Kidney (tissue), 13 donors: ENCODE measurements at regions not wholly inside any gene's neighbourhood (a gene's known extent, or its start where the extent isn't known, plus 50 kb on each side); places are given as distances from the start of the nearest gene placed in this dataset.

Experiments used
- DNase-seq, 5 donors: peaks; one replicate each; pipeline ENCODE4 v3.0.0-alpha.2; 2013 to 2020
- FAIRE-seq: peaks from 2 replicates; lab custom pipeline; 2012; peaks lifted over from hg19 to GRCh38; lab: Jason Lieb, UNC
- H3K27ac ChIP-seq, 2 donors: one replicate each; pipeline ENCODE4 v1.7.0; 2013; ENCODE audit warnings: low read depth in 2 of 2, low read length in 2 of 2, inconsistent platforms in 1 of 2
- H3K27me3 ChIP-seq: one replicate; pipeline ENCODE4 v1.7.1; 2013; ENCODE audit warnings: low read length, inconsistent platforms; ENCODE audit not compliant: control insufficient read depth, insufficient read depth
- H3K36me3 ChIP-seq, 3 donors: one replicate each; pipeline versions ENCODE4 v1.7.0 to v1.7.1; 2013; ENCODE audit warnings: low read length in 3 of 3, control low read depth in 1 of 3, inconsistent platforms in 1 of 3; ENCODE audit not compliant: insufficient read depth in 3 of 3, control insufficient read depth in 2 of 3
- H3K4me1 ChIP-seq, 3 donors: one replicate each; pipeline versions ENCODE4 v1.7.0 to v1.7.1; 2013; ENCODE audit warnings: low read length in 3 of 3, inconsistent platforms in 1 of 3, low read depth in 1 of 3; ENCODE audit not compliant: control insufficient read depth in 2 of 3, insufficient read depth in 2 of 3
- H3K4me3 ChIP-seq, 3 donors: one replicate each; pipeline versions ENCODE4 v1.7.0 to v1.8.1; 2013; ENCODE audit warnings: low read length in 3 of 3, control low read depth in 1 of 3, inconsistent platforms in 1 of 3
- H3K9ac ChIP-seq, 3 donors: one replicate each; pipeline versions ENCODE4 v1.7.0 to v1.7.1; 2013; ENCODE audit warnings: low read length in 3 of 3, control low read depth in 1 of 3, inconsistent platforms in 1 of 3
- H3K9me3 ChIP-seq, 3 donors: one replicate each; pipeline versions ENCODE4 v1.7.0 to v1.7.1; 2013; ENCODE audit warnings: low read length in 3 of 3, control low read depth in 1 of 3, inconsistent platforms in 1 of 3; ENCODE audit not compliant: control insufficient read depth in 2 of 3, insufficient read depth in 1 of 3
- CTCF ChIP-seq: IDR thresholded peaks from 3 replicates; pipeline ENCODE4 v1.5.1; 2012; ENCODE audit warnings: mild to moderate bottlenecking, moderate library complexity, borderline replicate concordance; ENCODE audit not compliant: insufficient read depth; ENCODE audit errors: extremely low read depth
- intact Hi-C: fragments of 100-400 bp; cut with DNase I; formaldehyde crosslinking; loops from one replicate; pipeline ENCODE4 v1.11.1; 2022
- donor health status: control.
- donor health status: control.
- donor health status: control.
- donor health status: control.
- donor health status: control.
- donor health status: DM: yes; HTN: yes; CAD: no.
- donor health status: Normal renal cell carcinoma (clear cell type).

GRCh38 chr16:65689726-65690125 lies 567.9 kb upstream of the CDH11 start:
- no peak overlapping the region for H3K4me3 ChIP-seq
- no peak overlapping the region for H3K27ac ChIP-seq
- H3K36me3 ChIP-seq, result no peaks in the 10 kb centered on the region
- FAIRE-seq, result no peak
- H3K4me1 ChIP-seq, result no peaks in the 10 kb centered on the region
- no peaks in the 10 kb centered on the region for H3K9me3 ChIP-seq
- DNase-seq, result no peak
- intact Hi-C loops, result no loop called here
- no peak for TF ChIP-seq CTCF
- no peak overlapping the region for H3K9ac ChIP-seq
- H3K27me3 ChIP-seq, result no peaks in the 10 kb centered on the region

GRCh38 chr16:65688301-65688700 lies 566.4 kb upstream of the CDH11 start:
- no peaks in the 10 kb centered on the region for H3K9me3 ChIP-seq

GRCh38 chr16:65684230-65684629 lies 562.4 kb upstream of the CDH11 start:
- no peak for FAIRE-seq
- Histone ChIP-seq H3K9me3 (no peaks in the 10 kb centered on the region), H3K4me3 (no peak overlapping the region), H3K27ac (no peak overlapping the region), H3K27me3 (no peaks in the 10 kb centered on the region), H3K9ac (no peak overlapping the region), H3K36me3 (no peaks in the 10 kb centered on the region), H3K4me1 (no peaks in the 10 kb centered on the region)
- no peak for DNase-seq
- intact Hi-C loops, result no loop called here
- TF ChIP-seq CTCF, result no peak

More at GRCh38 chr16:65688301-65688700, 566.4 kb upstream of the CDH11 start:
- Histone ChIP-seq H3K27ac (no peak overlapping the region), H3K36me3 (no peaks in the 10 kb centered on the region), H3K4me1 (no peaks in the 10 kb centered on the region), H3K9ac (no peak overlapping the region), H3K4me3 (no peak overlapping the region), H3K27me3 (no peaks in the 10 kb centered on the region)
- intact Hi-C loops, result no loop called here
- FAIRE-seq (no peak), DNase-seq (no peak)
- no peak for TF ChIP-seq CTCF

GRCh38 chr16:65681406-65681805 lies 559.5 kb upstream of the CDH11 start:
- intact Hi-C loops, result no loop called here
- DNase-seq (peak in 1 of 5 donors; percentile 37), FAIRE-seq (no peak)
- TF ChIP-seq CTCF, result no peak
- H3K9me3 ChIP-seq, result no peaks in the 10 kb centered on the region
- no peak overlapping the region for H3K27ac ChIP-seq
- no peaks in the 10 kb centered on the region for H3K27me3 ChIP-seq
- H3K4me1 ChIP-seq, result no peaks in the 10 kb centered on the region
- no peaks in the 10 kb centered on the region for H3K36me3 ChIP-seq
- H3K9ac ChIP-seq, result no peak overlapping the region
- no peak overlapping the region for H3K4me3 ChIP-seq
